Gastrocnemius medialis (tissue), 4 donors: ENCODE measurements at regions not wholly inside any gene's neighbourhood (a gene's known extent, or its start where the extent isn't known, plus 50 kb on each side); places are given as distances from the start of the nearest gene placed in this dataset.

ENCODE experiments used
- ATAC-seq, 2 donors: fragments of 150-250 bp; one replicate each; pipeline ENCODE4 v1.9.1; 2016
- DNase-seq, 2 donors: peaks; one replicate each; pipeline ENCODE4 v3.0.0-alpha.2; 2019
- H3K27ac ChIP-seq, 4 donors: fragments of 200-600 bp; sonication (generic); 1 replicate in 1 of 4; 2 replicates in 3 of 4; pipeline ENCODE4 v1.5.1; 2016 to 2018; ENCODE audit warnings: mild to moderate bottlenecking in 2 of 4, moderate library complexity in 1 of 4
- H3K27me3 ChIP-seq, 3 donors: fragments of 200-600 bp; sonication (generic) in 2 of 3; 1 replicate in 1 of 3; 2 replicates in 2 of 3; pipeline versions ENCODE4 v1.5.1 to v1.6.0; 2016 to 2019; ENCODE audit warnings: mild to moderate bottlenecking in 1 of 3, moderate library complexity in 1 of 3
- H3K36me3 ChIP-seq, 2 donors: fragments of 200-600 bp; sonication (generic) in 1 of 2; one replicate each; pipeline ENCODE4 v1.5.1; 2017 to 2018
- H3K4me1 ChIP-seq, 2 donors: fragments of 200-600 bp; sonication (generic) in 1 of 2; one replicate each; pipeline ENCODE4 v1.5.1; 2016 to 2017; ENCODE audit warnings: mild to moderate bottlenecking in 2 of 2
- H3K4me3 ChIP-seq, 4 donors: fragments of 200-600 bp; sonication (generic) in 3 of 4; 1 replicate in 1 of 4; 2 replicates in 3 of 4; pipeline ENCODE4 v1.5.1; 2016 to 2019; ENCODE audit warnings: mild to moderate bottlenecking in 2 of 4
- H3K9me3 ChIP-seq, 3 donors: fragments of 200-600 bp; sonication (generic) in 2 of 3; 1 replicate in 1 of 3; 2 replicates in 2 of 3; pipeline ENCODE4 v1.5.1; 2016 to 2019
- POLR2A ChIP-seq, 2 donors: fragments of 450-650 bp; IDR thresholded peaks; one replicate each; pipeline ENCODE4 v1.6.1; 2017; ENCODE audit warnings: antibody characterized with exemption in 2 of 2, mild to moderate bottlenecking in 2 of 2, moderate library complexity in 2 of 2
- in situ Hi-C, 4 donors: fragments of 200-750 bp; cut with MboI; loops; one replicate each; pipeline versions ENCODE4 v1.15.0 to v1.8.0; 2017; ENCODE audit warnings: low sequenced_read_pairs in 4 of 4
- intact Hi-C: fragments of 100-400 bp; cut with DNase I; formaldehyde crosslinking; loops from one replicate; pipeline ENCODE4 v1.15.1; 2023; ENCODE audit warnings: low total_unique reads
- TF ChIP-seq, protein P1 (sequence below), 5 experiments: fragments of 450-650 bp in 3 of 5; fragments of 200-600 bp in 2 of 5; sonication (generic) in 2 of 5; IDR thresholded peaks in 4 of 5; conservative IDR thresholded peaks in 1 of 5; 1 replicate in 4 of 5; 2 replicates in 1 of 5; pipeline ENCODE4 v1.5.1; 2016 to 2019; ENCODE audit warnings: antibody characterized with exemption in 5 of 5, mild to moderate bottlenecking in 3 of 5, moderate library complexity in 3 of 5

DNA sequence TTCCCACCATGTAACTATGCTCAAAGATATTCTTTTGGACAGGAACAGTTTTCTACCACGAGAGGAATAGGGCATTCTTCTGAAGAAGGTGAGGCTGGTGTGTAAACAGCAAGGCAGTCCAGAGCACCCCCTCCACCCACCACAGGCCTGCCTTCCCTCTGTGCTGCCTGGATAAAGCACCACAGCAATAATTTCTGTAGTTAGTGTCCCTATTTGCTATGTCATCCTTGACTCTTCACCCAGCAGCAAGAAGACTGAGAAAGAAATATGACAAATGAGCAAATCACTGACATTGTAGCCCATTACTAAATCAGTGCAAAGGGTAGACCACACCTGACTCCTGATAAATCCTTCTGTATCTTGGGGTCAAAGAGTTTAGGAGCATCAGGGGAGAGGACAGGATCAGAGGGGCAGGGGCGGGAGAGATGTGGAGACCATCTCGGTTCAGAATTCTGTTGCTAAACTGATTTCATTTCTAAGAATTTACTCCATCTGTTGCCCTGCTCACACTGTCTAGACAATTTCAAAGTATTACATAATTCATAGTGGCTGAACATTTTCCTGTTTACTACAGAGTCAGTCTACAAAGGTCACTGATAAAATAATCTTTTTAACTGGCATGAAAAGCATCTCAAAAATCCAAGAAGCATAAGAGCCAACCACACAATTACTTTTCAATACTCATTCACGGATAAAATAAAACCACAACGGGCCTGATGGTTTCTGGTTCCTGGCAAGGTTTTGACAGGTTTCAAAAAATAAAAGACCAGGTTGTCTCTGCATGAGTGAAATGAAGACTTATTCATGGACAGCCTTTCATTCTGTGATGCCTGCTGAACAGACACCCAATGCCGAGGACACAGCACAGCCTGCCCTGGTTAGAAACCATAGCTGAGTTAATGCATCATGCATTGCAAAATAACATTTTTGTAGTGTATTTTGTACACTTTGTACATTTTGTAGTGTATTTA is 88.4 kb upstream of the IRS2 start:
- ATAC-seq = no peak
- Histone ChIP-seq H3K4me3 (no peak overlapping the region), H3K27ac (no peak overlapping the region), H3K4me1 (peaks cover 8 to 11% of the 10 kb centered on the region in 2 donors), H3K9me3 (no peaks in the 10 kb centered on the region), H3K36me3 (no peaks in the 10 kb centered on the region), H3K27me3 (no peaks in the 10 kb centered on the region)
- TF ChIP-seq, protein P1, sequence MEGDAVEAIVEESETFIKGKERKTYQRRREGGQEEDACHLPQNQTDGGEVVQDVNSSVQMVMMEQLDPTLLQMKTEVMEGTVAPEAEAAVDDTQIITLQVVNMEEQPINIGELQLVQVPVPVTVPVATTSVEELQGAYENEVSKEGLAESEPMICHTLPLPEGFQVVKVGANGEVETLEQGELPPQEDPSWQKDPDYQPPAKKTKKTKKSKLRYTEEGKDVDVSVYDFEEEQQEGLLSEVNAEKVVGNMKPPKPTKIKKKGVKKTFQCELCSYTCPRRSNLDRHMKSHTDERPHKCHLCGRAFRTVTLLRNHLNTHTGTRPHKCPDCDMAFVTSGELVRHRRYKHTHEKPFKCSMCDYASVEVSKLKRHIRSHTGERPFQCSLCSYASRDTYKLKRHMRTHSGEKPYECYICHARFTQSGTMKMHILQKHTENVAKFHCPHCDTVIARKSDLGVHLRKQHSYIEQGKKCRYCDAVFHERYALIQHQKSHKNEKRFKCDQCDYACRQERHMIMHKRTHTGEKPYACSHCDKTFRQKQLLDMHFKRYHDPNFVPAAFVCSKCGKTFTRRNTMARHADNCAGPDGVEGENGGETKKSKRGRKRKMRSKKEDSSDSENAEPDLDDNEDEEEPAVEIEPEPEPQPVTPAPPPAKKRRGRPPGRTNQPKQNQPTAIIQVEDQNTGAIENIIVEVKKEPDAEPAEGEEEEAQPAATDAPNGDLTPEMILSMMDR (IDR thresholded peaks at IDR 0.05 in 4 of 5, conservative IDR thresholded peaks at IDR 0.05 in 1 of 5) = no peak
- TF ChIP-seq POLR2A (IDR thresholded peaks at IDR 0.05) = no peak
- intact Hi-C loops (loop anchor here (5.0 kb wide), 1 partner anchor 43 kb away; no protein-coding TSS in a partner anchor), in situ Hi-C loops (no loop called here)
- DNase-seq = no peak

GRCh38 chr13:109873351-109874123 is 87.2 kb upstream of the IRS2 start:
- Histone ChIP-seq H3K9me3 (no peaks in the 10 kb centered on the region), H3K27ac (no peak overlapping the region), H3K27me3 (no peaks in the 10 kb centered on the region), H3K36me3 (no peaks in the 10 kb centered on the region), H3K4me1 (peaks cover 18 to 19% of the 10 kb centered on the region in 2 donors), H3K4me3 (no peak overlapping the region)
- ATAC-seq (no peak), DNase-seq (no peak)
- intact Hi-C loops (loop anchor here (5.0 kb wide), 1 partner anchor 44 kb away; no protein-coding TSS in a partner anchor), in situ Hi-C loops (no loop called here)
- TF ChIP-seq POLR2A (IDR thresholded peaks at IDR 0.05) = no peak
- TF ChIP-seq, protein P1 (IDR thresholded peaks at IDR 0.05 in 4 of 5, conservative IDR thresholded peaks at IDR 0.05 in 1 of 5) = no peak

- in situ Hi-C loops = no loop called here
- H3K4me3 ChIP-seq = no peak overlapping the region
- H3K9me3 ChIP-seq = no peaks in the 10 kb centered on the region
- H3K27ac ChIP-seq = no peak overlapping the region
- TF ChIP-seq, protein P1 (IDR thresholded peaks at IDR 0.05 in 4 of 5, conservative IDR thresholded peaks at IDR 0.05 in 1 of 5) = no peak
- TF ChIP-seq POLR2A (IDR thresholded peaks at IDR 0.05) = no peak
- ATAC-seq (no peak), DNase-seq (no peak)
- H3K4me1 ChIP-seq = peaks cover 18 to 19% of the 10 kb centered on the region in 2 donors
- H3K36me3 ChIP-seq = no peaks in the 10 kb centered on the region
- intact Hi-C loops = loop anchor here (5.0 kb wide), 1 partner anchor 44 kb away; no protein-coding TSS in a partner anchor
- no peaks in the 10 kb centered on the region for H3K27me3 ChIP-seq
These were observed 86.5 kb upstream of the IRS2 start for GRCh38 chr13:109872864-109873263.

- no peaks in the 10 kb centered on the region for H3K27me3 ChIP-seq
- H3K4me3 ChIP-seq = no peak overlapping the region
- DNase-seq (no peak), ATAC-seq (no peak)
- H3K9me3 ChIP-seq = no peaks in the 10 kb centered on the region
- TF ChIP-seq POLR2A (IDR thresholded peaks at IDR 0.05) = no peak
- TF ChIP-seq, protein P1 (IDR thresholded peaks at IDR 0.05 in 4 of 5, conservative IDR thresholded peaks at IDR 0.05 in 1 of 5) = no peak
- intact Hi-C loops = loop anchor here (5.0 kb wide), 1 partner anchor 46 kb away; no protein-coding TSS in a partner anchor
- H3K4me1 ChIP-seq = peaks cover 18 to 19% of the 10 kb centered on the region in 2 donors
- H3K36me3 ChIP-seq = no peaks in the 10 kb centered on the region
- no peak overlapping the region for H3K27ac ChIP-seq
- in situ Hi-C loops = no loop called here
These were observed 84.5 kb upstream of the IRS2 start for GRCh38 chr13:109870696-109871370.
